GM21825 (cell line): ENCODE measurements at regions not wholly inside any gene's neighbourhood (a gene's known extent, or its start where the extent isn't known, plus 50 kb on each side); places are given as distances from the start of the nearest gene placed in this dataset.

Experiments used
- ATAC-seq: cut with Tn5 transposase; IDR thresholded peaks from one replicate; pipeline ENCODE4 v1.9.1; 2021; ENCODE audit warnings: mild to moderate bottlenecking, moderate library complexity; ENCODE audit not compliant: unreplicated experiment

DNA sequence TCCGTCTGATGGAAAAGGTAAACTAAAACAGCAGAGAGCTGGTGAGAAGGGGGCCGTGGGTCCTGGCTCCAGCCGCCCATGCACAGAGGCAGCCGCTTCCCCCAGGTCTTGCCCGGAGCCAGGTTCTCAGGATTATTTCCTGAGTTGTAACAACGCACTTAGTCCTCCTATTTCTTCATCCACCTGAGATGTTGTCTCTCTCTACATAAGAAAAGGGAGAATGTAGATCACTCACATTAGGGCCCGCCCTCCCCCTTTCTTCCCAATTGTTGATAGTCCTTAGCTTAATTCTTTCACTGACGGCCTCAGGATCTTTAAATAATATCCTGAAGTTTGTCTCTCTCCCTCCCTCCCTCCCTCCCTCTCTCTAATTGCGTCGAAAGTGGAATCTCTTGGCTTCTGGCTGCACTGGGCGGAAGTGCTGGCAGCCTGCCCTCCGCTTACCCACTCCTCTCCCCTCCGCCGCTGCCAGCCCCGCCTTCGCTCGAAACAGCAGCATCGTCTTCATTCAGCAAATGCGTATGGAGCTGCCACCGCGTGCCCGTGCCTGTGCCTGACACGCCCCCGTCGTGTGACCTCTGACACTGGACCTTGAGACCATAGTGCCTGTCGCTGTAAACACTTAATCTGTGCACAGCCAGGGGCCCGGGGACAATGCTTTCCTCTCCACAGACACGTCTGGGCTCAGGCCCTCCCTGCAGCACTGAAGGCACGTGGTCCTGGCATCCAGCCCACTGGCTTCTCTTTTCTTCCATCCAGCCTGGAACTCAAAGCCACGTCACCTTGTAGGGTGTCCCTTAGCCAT lies 174.5 kb upstream of the PPP2R2D start:
- no peak for ATAC-seq

DNA sequence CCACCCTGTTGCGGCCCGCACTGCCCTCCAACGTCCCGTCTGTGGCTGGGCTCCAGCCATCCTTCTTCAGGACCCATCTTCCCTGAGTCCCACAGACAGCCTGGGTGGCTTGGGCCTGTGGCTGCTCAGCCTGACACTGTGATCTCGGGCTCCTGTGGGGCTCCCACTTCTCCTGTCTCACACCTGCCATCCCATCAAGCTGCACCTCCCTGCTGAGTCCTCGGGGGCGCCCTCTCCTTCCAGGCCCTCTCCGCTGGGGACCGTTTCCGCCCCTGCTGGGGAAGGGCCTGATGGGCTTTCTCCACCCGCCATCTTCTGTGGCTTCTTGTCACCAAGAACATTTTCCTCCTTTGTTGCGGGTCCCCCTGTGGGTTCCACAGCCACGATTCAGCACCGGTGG lies 173.8 kb upstream of the PPP2R2D start:
- no peak for ATAC-seq

DNA sequence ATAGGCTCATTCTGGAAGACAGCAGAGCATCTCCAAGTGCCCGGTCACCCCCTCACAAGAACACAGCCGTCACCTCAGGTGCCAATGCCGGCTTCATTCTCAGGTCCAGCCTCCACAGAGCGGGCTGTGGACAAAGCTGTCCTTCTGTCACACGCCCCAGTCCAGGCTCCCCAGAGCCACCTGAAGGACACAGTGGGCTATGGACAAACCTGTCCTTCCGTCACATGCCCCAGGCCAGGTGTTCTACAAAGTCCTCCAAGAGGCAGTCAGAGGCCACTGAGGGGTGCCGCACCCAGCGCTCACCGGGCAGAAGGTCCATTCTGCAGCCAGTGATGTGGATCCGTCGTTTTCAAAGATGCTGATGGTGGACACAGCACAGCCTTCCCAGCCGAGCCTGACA lies 173.2 kb upstream of the PPP2R2D start:
- no peak for ATAC-seq

DNA sequence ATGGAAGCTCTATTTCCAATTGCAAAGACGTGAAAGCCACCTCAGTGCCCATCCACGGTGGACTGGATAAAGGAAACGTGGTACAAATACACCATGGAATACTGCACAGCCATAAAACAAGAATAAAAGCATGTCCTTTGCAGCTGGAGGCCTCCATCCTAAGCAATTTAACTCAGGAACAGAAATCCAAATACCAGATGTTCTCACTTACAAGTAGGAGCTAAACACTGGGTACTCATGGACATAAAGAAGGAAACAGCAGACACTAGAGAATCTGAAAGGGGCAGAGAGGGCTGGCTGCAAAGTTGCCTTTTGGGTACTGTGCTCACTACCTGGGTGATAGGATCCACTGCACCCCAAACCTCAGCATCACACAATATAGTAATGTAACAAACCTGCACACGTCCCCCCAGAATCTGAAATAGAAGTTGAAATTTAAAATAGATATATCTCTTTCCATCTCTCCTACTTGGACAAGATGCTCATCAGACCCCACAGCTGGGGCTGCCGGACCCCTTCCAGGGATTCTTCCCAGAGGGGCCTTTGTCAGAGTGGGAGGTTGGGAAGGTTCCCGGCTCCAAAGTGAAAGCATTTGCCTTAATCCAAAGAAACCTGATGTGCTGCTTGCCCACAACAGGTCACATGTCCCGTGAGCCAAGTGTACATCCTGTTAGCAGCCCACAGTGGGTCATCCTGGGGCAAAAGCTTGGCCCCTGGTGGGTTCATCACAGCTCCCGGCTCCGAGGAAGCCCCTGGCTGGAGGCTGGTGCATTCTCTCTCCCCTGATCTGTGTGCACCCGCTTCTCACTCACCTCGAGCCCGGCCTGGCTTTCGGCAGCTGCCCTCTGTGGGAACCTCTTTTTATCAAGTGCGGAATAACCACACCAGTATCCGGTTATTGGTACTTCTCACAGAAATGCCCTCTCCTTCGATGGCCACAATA lies 172.3 kb upstream of the PPP2R2D start:
- ATAC-seq: no peak

DNA sequence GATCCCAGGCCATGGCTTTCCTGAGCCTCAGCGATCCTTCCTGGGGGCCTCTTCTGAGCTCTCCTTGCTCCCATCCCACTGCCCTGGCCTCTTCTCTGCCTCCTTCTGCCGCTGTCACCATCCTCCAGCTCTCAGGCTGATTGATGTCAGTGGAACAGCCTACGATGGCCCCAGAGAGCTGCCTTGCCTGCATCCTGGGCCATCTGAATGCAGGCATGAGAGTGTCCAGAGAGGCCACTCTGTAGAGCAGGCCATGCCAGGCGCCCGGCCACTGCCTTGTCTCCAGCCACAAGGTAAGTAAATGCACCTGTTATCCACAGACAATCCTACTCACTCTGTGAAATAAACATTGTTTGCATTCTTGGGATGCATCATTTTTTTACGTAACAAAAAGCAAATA lies 171.4 kb upstream of the PPP2R2D start:
- ATAC-seq: no peak

DNA sequence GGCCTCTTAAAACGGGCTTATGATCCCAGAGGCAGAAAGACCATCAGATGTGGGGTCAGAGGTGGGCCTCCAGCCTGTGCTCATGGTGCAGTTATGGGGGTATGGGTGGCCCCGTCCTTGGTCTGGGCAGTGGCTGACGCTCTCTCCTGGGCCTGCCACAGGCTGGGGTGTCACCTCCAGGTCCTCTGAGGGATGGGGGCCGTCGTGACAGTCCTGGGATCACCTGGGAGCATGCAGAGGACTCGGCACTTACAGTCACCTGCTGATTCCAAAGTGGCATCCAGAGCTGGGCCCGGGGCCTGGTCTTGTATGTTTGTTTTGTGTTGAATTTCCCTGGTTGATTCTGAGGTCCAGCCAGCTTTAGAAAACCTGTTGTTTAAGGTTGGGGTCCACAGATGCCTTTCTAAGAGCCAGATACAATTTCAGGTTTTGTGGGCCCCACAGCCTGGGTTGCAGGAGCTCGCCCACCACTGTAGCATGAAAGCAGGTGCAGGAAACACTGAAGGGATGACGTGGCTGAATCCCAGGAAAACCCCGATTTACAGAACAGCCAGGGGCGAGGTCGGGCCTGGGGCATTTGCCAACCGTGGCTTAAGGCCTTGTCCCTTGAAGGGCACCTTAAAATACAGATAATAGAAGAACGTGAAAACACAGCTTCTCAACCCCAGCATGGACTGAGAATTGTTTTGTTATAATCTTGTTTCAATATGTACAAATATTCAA lies 170.7 kb upstream of the PPP2R2D start:
- no peak for ATAC-seq

DNA sequence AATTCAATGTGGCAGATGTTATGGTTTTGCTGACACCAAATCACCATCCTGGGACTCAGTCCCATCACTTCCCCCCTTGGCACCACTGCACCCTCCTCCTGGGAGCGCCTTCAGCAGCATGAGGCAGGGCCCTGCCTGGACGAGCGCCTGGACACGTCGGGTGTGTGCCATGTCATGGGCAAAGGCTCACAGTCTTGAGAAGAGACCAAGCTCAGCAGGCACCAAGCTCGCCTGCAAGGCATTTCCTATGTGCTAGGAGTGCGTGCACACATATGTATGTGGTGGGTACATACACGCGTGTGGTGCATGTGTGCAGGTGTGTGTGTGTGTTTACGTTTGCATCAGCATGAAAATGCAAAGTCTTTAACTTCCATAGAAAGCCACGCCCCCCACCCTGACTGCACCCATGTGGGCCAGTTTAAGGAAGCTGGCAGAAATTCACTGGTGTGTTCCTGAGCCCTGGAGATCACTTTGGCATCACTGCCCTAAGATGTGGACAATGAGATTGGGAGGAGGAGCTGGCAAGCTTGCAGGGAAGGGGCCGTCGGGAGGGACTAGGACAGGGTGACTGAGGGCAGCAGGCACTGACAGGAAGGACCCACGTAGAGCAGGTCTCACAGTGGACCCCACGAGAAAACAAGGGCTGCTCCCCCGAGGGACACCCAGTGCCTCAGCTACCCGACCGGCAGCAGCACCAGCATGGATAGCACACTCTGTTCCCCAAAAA lies 169.9 kb upstream of the PPP2R2D start:
- ATAC-seq: no peak

DNA sequence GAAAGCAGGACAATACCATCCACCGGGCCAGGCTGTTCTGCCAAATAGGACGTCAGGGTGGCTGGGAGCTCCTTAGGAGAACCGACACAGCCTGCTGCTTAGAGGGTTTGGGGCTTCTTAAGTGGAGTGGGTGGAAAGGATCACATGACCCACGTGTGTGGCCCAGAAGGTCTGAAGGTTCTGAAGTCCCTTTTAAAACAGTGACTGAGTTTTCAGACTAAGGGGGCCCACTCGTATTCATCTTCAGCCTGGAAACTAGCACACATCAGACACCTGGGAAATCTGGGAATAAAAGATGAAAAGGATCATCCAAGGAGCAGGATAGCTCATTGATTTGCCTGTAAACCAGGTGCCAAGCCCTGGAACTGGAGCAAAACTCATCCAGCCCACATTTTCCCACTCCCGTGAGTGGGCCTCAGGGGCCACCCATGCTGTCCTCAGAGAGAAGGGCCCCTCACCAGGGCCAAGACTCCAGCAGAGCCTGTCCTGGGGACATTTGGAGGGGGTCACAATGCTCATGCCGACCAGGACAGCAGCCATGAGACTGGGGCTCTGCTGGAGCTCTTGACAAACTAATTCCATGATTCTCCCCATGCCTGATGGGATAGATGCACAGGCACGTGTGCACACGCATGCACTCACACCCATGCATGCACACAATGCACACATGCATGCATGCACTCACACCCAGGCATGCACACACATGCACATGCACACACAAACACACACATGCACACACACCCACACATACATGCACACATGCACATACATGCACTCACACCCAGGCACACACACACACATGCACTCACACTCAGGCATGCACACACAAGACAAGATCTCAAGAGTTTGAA lies 168.8 kb upstream of the PPP2R2D start:
- no peak for ATAC-seq

DNA sequence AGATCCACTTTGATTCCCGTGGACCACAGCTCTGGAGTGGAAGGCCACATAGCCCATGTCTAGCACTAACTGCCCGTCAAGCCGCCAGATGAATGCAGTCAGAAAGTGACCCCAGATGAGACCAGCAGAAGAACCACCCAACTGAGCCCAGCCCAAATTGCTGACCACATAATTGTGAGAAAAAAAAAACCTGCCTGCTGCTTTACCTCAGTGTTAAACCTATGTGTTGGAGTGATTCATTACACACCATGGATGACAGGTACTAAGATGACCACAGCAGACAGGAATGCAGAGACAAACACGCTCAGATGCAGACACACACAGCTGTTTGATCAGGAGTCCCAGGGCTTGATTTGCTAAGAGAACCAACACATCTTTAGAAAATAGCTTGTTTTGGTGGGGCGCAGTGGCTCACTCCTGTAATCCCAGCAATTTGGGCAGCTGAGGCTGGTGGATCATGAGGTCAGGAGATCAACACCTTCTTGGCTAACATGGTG lies 168.1 kb upstream of the PPP2R2D start:
- no peak for ATAC-seq

DNA sequence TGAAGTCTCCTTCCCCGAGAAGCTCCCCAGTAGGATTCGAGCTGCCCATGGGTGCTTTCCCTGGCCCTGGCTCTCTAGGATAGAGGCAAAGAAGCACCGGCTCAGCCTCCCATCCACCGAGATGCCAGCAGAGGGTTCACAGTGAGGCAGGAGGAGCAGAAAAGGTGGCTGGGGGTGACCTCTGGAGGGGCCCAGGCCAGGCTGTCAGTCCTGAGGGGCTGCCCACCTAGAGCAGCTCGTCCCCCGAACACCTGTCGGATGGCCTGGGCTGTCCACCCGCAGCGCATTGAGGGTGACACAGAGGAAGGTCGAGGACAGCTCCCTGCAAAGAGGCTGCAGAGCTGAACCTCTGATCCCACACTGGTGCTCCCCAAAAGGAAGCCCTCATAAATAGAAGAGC lies 167.2 kb upstream of the PPP2R2D start:
- ATAC-seq: no peak

DNA sequence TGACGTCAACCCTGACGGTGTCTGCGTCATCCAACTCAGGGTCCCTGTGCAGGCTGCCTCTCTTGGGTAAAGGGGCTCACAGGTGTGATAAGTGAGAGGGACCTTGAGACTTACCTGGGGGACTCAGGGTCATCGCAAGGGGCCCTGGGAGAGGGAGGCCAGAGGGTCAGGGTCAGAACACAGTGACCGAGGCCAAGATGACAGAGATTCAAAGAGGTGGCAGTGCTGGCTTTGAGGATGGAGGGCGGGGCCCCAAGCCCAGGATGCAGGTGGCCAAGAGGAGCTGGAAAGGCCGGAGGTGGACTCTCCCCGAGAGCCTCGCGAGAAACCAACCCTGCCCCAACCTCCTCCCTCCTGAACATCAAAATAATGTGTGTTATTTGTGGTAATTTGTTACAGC lies 165.2 kb upstream of the PPP2R2D start:
- no peak for ATAC-seq

DNA sequence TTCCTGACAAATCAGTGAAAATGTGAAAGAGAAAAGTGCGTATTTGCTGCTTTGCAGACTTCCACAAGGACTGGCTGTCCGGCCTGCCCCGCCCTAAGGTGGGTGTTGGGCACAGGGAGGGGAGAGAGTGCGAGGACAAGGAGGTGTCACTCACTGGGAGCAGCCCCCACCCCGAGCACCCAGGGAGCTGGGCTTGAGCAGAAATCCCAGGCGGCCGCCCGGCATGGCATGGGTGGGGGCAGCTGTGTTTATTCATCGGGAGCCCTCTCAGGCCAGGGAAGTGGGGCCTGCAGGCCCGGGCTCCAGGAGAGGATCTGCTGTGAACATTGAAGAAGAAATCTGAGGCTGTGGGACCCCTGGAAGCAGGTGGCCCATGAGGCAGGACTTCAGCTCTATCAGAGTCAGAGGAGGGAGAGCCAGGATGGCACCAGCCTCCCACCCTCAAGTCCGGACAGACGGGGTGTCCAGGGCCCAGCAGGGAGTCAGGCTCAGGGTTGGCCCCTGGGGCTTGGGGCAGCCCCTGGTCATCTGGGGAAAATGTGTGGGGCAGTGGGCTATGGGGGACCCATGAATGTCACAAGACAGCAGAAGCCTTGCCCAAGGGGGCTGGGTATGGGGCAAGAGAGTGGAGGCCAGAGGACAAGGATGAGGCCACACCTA lies 164.4 kb upstream of the PPP2R2D start:
- ATAC-seq: no peak

DNA sequence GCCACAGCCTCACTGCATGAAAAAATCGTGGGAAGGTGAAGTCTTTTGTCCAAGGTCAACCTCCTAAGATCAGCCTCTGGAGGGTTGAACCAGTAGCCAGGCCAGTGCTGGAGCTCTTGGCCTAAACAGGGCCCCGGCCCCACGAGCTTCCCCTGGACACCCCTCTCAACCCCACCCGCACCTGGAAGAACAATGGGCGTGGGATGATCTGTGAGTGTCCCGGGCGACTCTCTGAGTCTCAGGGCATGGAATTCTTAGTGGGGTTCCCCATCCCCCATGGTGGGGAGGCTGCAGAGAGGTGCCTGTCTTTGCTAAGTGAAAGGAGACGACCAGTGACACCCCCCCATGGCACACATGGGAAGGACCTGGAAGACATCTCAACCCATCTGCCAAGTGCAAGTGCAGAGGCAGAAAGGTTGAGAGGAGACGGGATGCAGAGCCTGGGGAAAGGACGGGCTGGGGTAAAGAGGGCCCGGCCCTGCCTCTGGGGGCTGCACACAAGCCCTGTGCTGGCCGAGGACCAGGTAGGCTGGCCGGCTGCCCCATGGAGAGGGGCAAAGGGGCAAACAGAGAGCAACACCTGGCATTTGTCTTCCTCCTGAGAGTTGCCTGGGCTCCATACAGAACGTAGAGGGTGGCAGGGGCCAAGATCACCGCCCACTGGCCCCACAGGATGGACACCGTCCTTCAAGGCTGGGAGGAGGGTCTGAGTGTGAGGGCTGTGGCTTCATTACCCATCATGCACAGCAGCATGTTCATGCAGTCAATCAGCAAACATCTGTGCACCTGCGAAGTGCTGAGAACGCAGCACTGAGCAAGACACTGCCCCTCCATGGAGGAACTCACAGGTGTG lies 163.0 kb upstream of the PPP2R2D start:
- ATAC-seq: no peak

DNA sequence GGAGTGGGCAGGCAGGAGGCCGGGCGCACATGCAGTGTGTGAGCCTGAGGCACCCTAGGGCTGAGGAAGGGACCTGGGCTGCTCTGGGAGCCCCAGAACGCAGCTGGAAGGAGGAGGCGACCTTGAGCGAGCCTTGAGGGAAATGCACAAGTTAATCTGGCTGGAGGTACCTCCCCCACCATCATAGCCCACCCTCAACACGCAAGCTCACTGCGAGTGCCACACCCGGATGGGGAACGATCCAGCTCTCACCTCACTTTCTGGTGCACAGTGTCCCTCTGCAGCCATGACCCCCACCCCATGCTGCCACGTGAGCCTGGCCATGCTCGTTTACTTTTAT lies 162.4 kb upstream of the PPP2R2D start:
- ATAC-seq: no peak

DNA sequence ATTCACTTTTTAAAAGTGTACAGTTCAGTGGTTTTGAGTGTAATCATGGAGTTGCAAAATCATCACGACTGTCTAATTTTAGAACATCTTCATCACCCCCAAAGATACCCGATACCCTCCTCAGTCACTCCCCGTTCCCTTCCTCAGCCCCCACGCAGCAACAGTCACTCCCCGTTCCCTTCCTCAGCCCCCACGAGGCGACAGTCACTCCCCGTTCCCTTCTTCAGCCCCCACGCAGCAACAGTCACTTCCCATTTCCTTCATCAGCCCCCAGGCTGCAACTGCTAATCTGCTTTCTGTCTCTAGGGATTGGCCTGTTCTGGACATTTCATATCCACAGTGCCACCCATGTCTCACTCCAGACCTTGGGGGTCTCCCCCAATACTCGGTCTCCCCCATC lies 161.6 kb upstream of the PPP2R2D start:
- no peak for ATAC-seq

DNA sequence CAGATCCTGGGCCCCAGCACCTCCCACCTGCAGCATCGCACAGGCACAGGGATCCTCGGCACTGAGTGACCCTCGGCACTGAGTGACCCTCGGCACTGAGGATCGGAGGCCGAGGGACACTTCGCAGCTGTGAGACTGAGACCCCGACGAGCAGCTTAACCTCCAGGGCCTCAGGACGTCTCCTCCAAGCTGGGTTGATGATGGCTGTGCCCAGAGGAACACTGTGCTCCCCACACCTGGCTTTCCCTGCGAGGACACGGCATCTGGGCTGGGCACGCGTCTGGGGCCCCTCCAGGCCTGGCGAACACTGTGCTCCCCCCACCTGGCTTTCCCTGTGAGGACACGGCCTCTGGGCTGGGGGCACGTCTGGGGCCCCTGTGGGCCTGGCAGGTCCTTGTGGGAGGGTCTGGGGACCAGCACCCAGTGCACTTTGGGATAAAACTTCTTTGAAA lies 158.3 kb upstream of the PPP2R2D start:
- ATAC-seq: no peak

DNA sequence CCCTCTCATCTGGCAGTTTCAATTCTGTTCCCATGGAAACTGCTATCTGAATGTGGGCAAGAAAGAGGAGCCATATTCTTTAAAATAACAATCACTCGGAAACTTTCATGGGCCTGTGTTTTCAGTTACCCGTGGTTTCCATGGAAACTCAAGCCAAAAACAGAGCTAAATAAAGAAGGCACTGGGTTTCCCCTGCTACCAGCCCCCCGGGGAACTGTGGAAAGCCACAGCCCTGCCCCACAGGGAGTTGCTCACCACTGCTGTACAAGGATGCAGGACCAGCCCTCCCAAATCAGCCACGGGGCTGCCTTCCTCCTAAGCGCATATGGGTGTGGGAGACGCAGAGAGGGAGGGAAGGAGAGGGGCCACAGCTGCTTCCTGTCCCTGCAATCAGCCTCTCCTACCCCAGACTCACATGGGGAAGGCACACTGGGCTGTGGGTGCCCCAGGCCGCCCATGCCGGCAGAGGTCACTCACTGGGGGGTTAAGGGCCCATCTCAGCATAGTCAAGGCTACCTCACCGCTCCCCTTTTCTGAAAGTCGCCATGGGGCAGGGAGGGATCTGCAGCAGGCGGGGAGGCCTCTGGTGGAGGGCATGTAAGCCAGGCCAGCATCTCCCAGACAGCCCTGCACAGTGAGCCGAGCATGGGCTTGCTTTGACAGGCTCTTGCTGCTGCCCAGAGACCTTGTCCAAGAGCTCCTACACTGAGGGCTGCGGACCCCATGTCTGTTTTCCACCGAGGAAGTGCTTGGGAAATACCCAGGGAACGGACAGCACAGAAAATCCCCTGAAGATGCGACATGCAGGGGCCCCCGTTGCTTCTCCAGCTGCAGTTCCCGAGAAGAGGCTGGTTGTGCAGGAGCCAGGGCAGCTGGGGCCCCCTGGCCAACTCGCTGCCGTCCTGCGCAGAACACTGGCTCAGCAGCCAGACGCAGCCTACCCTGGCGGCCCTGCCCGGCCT lies 157.3 kb upstream of the PPP2R2D start:
- ATAC-seq: peak; percentile 86
